ENCODE measurements at regions not wholly inside any gene's neighbourhood (a gene's known extent, or its start where the extent isn't known, plus 50 kb on each side); places are given as distances from the start of the nearest gene placed in this dataset.

DNA sequence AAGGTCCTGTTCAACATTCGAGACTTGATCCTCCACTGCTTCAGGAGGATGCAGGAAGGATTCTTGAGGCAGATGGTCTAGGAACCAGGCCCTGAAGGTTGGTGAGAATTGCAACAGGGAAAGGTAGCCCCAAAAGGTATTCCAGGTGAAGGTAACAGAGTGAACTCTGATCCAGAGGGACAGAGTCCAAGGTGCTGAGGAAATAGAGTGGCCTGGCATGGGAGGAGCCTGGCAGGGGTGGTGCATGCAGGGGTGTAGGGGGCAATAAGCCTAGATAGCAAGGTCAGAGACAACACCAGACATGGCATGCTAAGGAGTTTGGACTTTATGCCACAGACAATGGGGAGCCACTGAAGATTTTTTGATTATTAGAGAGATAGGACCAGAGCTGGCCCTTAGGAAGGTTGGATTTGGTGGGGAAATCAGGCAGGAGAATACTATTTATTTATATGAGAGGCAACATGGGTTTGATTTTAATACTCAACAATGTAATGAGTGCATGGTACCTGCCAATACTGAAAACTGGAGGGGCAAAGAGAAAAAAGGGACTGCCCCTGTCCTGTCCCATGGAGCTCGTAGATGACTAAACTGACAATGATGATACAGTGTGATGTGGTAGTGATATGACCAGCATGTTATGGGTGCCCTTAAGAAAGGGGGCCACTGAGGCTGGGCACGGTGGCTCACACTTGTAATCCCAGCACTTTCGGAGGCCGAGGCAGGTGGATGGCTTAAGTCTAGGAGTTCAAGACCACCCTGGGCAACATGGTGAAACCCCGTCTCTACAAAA, 50.5 kb upstream of the TMED10 start:
- Histone ChIP-seq H3K4me2 (ENCODE audit: low read length) (peak overlapping the region; percentile 67), H2AFZ (ENCODE audit: low read depth, low read length) (no peak overlapping the region)

More for the DNA sequence above, 50.5 kb upstream of the TMED10 start:
- no peak for TF ChIP-seq EZH2phosphoT487 (IDR thresholded peaks at IDR 0.05; ENCODE audit: low read depth)
- TF ChIP-seq, protein P1, sequence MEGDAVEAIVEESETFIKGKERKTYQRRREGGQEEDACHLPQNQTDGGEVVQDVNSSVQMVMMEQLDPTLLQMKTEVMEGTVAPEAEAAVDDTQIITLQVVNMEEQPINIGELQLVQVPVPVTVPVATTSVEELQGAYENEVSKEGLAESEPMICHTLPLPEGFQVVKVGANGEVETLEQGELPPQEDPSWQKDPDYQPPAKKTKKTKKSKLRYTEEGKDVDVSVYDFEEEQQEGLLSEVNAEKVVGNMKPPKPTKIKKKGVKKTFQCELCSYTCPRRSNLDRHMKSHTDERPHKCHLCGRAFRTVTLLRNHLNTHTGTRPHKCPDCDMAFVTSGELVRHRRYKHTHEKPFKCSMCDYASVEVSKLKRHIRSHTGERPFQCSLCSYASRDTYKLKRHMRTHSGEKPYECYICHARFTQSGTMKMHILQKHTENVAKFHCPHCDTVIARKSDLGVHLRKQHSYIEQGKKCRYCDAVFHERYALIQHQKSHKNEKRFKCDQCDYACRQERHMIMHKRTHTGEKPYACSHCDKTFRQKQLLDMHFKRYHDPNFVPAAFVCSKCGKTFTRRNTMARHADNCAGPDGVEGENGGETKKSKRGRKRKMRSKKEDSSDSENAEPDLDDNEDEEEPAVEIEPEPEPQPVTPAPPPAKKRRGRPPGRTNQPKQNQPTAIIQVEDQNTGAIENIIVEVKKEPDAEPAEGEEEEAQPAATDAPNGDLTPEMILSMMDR (IDR thresholded peaks at IDR 0.05; ENCODE audit: low read depth, low read length) = no peak
- no peaks in the 10 kb centered on the region for H3K36me3 ChIP-seq (replicated peaks; ENCODE audit: low read depth, low read length)
- H3K4me3 ChIP-seq (ENCODE audit: low read length) = peak overlapping the region; percentile 36
- peaks cover 67% of the 10 kb centered on the region for H3K4me1 ChIP-seq (ENCODE audit: low read length)
- no peak overlapping the region; the same call in 1 of the 2 replicates for H3K9ac ChIP-seq (ENCODE audit: low read length)
- no peak overlapping the region; the same call in 1 of the 2 replicates for H3K27ac ChIP-seq (ENCODE audit: low read length)
- H3K79me2 ChIP-seq (ENCODE audit: low read length) = no peaks in the 10 kb centered on the region
- H3K27me3 ChIP-seq (ENCODE audit: low read depth, low read length) = no peaks in the 10 kb centered on the region
- H4K20me1 ChIP-seq (ENCODE audit: insufficient read depth, low read length) = no peaks in the 10 kb centered on the region
- no peaks in the 10 kb centered on the region for H3K9me3 ChIP-seq (ENCODE audit: insufficient read depth, low read length)

Measured in OCI-LY3 (cell line).